Chondrocyte (in vitro differentiated cells): ENCODE measurements at regions not wholly inside any gene's neighbourhood (a gene's known extent, or its start where the extent isn't known, plus 50 kb on each side); places are given as distances from the start of the nearest gene placed in this dataset.
"Not testable (repeated sequence)": the region's sequence is repeated elsewhere in the genome, so short reads cannot be mapped to it uniquely, and the experiment has no call there.

Experiments used
- DNase-seq: peaks from one replicate; pipeline ENCODE4 v3.0.0; 2021; ENCODE audit warnings: mixed read lengths, low spot score
- H3K27ac Mint-ChIP-seq: one replicate; pipeline ENCODE4 v1.8.0; 2021; ENCODE audit warnings: mild to moderate bottlenecking, moderate library complexity, mixed read lengths; ENCODE audit not compliant: unreplicated experiment
- H3K27me3 Mint-ChIP-seq: 2 replicates; pipeline ENCODE4 v1.8.0; 2021; ENCODE audit warnings: low read depth, mixed read lengths
- H3K36me3 Mint-ChIP-seq: 2 replicates; pipeline ENCODE4 v1.8.0; 2021; ENCODE audit warnings: low read depth, mixed read lengths
- H3K4me1 Mint-ChIP-seq: 2 replicates; pipeline ENCODE4 v1.8.0; 2021; ENCODE audit warnings: low read depth, mild to moderate bottlenecking, mixed read lengths
- H3K4me3 Mint-ChIP-seq: one replicate; pipeline ENCODE4 v1.8.0; 2021; ENCODE audit warnings: mild to moderate bottlenecking, moderate library complexity, mixed read lengths; ENCODE audit not compliant: unreplicated experiment
- H3K9me3 Mint-ChIP-seq: 2 replicates; pipeline ENCODE4 v1.8.0; 2021; ENCODE audit warnings: low read depth, mixed read lengths
- CTCF ChIP-seq: fragments of 200-600 bp; sonication (generic); IDR thresholded peaks from 2 replicates; pipeline ENCODE4 v1.5.0; 2021; ENCODE audit warnings: antibody characterized with exemption, mild to moderate bottlenecking, moderate library complexity

DNA sequence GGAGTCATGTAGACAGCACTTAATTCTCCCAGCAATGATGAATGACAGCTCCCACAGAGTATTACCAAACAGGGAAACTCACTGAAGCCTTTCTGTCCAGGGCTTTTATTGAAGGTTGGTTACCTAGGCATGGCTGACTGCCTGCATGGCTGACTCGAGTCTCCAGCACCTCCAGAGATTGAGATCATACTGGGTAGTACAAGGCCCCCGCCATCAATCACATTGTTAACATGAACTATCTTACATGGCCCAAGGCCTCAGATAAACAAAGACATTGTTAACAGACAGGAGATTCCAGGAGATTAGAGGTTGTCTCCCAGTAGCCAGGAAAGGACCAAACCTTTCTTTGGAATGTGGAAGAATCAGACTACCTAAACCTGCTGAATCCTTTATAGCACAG lies 128.3 kb upstream of the LSM14A start:
- Mint-ChIP-seq H3K36me3 (no peaks in the 10 kb centered on the region), H3K4me3 (no peak overlapping the region)
- no peak for DNase-seq

DNA sequence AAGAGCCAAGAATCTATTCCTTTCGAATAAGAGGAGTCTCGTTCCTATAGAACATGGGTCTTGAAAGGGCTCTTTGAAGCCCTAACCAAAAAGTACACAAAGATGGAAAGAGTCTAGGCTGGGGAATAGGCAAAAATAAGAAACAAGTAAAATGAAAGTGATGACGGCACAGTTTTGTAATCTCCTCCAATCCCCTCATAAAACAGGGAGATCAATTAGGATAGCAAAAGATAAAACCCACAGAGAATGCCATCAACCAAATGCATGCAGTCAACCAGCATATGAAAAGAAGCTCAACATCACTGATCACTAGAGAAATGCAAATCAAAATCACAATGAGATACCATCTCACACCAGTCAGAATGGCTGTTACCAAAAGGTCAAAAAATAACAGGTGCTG lies 122.4 kb upstream of the LSM14A start:
- no peaks in the 10 kb centered on the region for H3K36me3 Mint-ChIP-seq
- H3K9me3 Mint-ChIP-seq: no peaks in the 10 kb centered on the region
- peaks cover 9% of the 10 kb centered on the region for H3K27me3 Mint-ChIP-seq
- no peak overlapping the region for H3K27ac Mint-ChIP-seq
- peaks cover 4% of the 10 kb centered on the region for H3K4me1 Mint-ChIP-seq
- H3K4me3 Mint-ChIP-seq: no peak overlapping the region
- DNase-seq: no peak
- no peak for TF ChIP-seq CTCF

More for the DNA sequence above, 128.3 kb upstream of the LSM14A start:
- peaks cover 9% of the 10 kb centered on the region for H3K9me3 Mint-ChIP-seq
- TF ChIP-seq CTCF: no peak
- no peak overlapping the region for H3K27ac Mint-ChIP-seq
- peaks cover 4% of the 10 kb centered on the region for H3K4me1 Mint-ChIP-seq
- no peaks in the 10 kb centered on the region for H3K27me3 Mint-ChIP-seq

- H3K4me1 Mint-ChIP-seq, H3K9me3 Mint-ChIP-seq, H3K4me3 Mint-ChIP-seq, H3K27ac Mint-ChIP-seq, DNase-seq, H3K36me3 Mint-ChIP-seq: not testable (repeated sequence)
- H3K27me3 Mint-ChIP-seq: peaks cover 12% of the 10 kb centered on the region
These were observed 121.9 kb upstream of the LSM14A start for GRCh38 chr19:34050430-34050829.

GRCh38 chr19:34051255-34051654 lies 121.0 kb upstream of the LSM14A start:
- no peak for DNase-seq
- no peaks in the 10 kb centered on the region for H3K36me3 Mint-ChIP-seq
- H3K4me1 Mint-ChIP-seq: peaks cover 4% of the 10 kb centered on the region
- no peak overlapping the region for H3K4me3 Mint-ChIP-seq
- TF ChIP-seq CTCF: no peak
- no peaks in the 10 kb centered on the region for H3K9me3 Mint-ChIP-seq
- no peak overlapping the region for H3K27ac Mint-ChIP-seq
- peaks cover 12% of the 10 kb centered on the region for H3K27me3 Mint-ChIP-seq

DNA sequence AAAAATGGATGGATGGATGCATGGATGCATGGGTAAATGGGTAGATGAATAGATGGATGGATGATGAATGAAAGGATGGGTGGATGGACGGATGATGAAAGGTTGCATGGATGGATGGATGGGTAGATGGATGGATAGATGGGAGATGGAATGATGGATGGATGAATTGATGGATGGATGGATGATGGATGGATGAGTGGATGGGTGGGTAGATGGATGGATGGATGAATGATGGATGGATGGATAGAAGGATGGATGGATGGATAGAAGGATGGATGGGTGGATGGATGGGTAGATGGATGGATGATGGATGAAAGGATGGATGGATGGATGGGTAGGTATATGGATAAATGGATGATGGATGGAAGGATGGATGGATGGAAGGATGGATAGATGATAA lies 115.1 kb upstream of the LSM14A start:
- Mint-ChIP-seq H3K27me3 (peaks cover 13% of the 10 kb centered on the region), H3K9me3 (no peaks in the 10 kb centered on the region), H3K27ac (no peak overlapping the region), H3K4me1 (no peaks in the 10 kb centered on the region), H3K36me3 (no peaks in the 10 kb centered on the region), H3K4me3 (no peak overlapping the region)
- no peak for TF ChIP-seq CTCF
- no peak for DNase-seq

- Mint-ChIP-seq H3K4me3 (no peak overlapping the region), H3K27ac (no peak overlapping the region), H3K9me3 (no peaks in the 10 kb centered on the region), H3K4me1 (peaks cover 4% of the 10 kb centered on the region), H3K27me3 (peaks cover 7% of the 10 kb centered on the region), H3K36me3 (no peaks in the 10 kb centered on the region)
- DNase-seq: no peak
- no peak for TF ChIP-seq CTCF
These were observed 106.2 kb upstream of the LSM14A start for GRCh38 chr19:34066007-34066643.
